MCF 10A (cell line): ENCODE measurements at regions not wholly inside any gene's neighbourhood (a gene's known extent, or its start where the extent isn't known, plus 50 kb on each side); places are given as distances from the start of the nearest gene placed in this dataset.

ENCODE experiments used
- BruUV-seq: library from RNA; stranded (reverse); fragments of 400-500 nt; replicated peaks from 2 replicates; lab custom pipeline; 2021; lab: Mats Ljungman, UMichigan
- CTCF ChIA-PET: fragments of 300-600 bp; sonication (Branson Sonifier 250); formaldehyde crosslinking; extraction: SDS; loops from one replicate; lab custom pipeline; 2021; ENCODE audit warnings: antibody characterized with exemption, inconsistent platforms; lab: Yijun Ruan, JAX
- POLR2A ChIA-PET: fragments of 300-600, 350-650 bp; sonication (Branson Sonifier 250); formaldehyde crosslinking; extraction: SDS; loops from one replicate; lab custom pipeline; 2020; ENCODE audit warnings: antibody characterized with exemption, inconsistent platforms; lab: Yijun Ruan, JAX
- DNase-seq: peaks from one replicate; pipeline ENCODE4 v3.0.0-alpha.2; 2018; ENCODE audit not compliant: unreplicated experiment
- H3K27ac Mint-ChIP-seq: one replicate; pipeline ENCODE4 v1.8.0; 2022; ENCODE audit warnings: mild to moderate bottlenecking, low read depth, mixed read lengths; ENCODE audit not compliant: unreplicated experiment
- H3K27me3 Mint-ChIP-seq: one replicate; pipeline ENCODE4 v1.8.0; 2022; ENCODE audit warnings: mixed read lengths; ENCODE audit not compliant: insufficient read depth, unreplicated experiment
- H3K36me3 Mint-ChIP-seq: one replicate; pipeline ENCODE4 v1.8.0; 2022; ENCODE audit warnings: mild to moderate bottlenecking, moderate library complexity, mixed read lengths; ENCODE audit not compliant: insufficient read depth, unreplicated experiment
- H3K4me1 Mint-ChIP-seq: one replicate; pipeline ENCODE4 v1.8.0; 2022; ENCODE audit warnings: mixed read lengths; ENCODE audit not compliant: insufficient read depth, unreplicated experiment
- H3K4me3 Mint-ChIP-seq: one replicate; pipeline ENCODE4 v1.8.0; 2022; ENCODE audit warnings: mild to moderate bottlenecking, moderate library complexity, mixed read lengths; ENCODE audit not compliant: unreplicated experiment
- H3K9me3 Mint-ChIP-seq: one replicate; pipeline ENCODE4 v1.8.0; 2022; ENCODE audit warnings: mixed read lengths; ENCODE audit not compliant: unreplicated experiment
- CTCF ChIP-seq: fragments of 200-600 bp; IDR thresholded peaks from one replicate; pipeline ENCODE4 v1.8.0; 2022; ENCODE audit warnings: antibody characterized with exemption, mild to moderate bottlenecking; ENCODE audit not compliant: unreplicated experiment
- intact Hi-C: fragments of 100-400 bp; cut with micrococcal nuclease; formaldehyde crosslinking; loops from 2 replicates; pipeline ENCODE4 v1.14.1; 2022

GRCh38 chr3:132211896-132212295, 105.3 kb upstream of the ACP3 start:
- intact Hi-C loops: no loop called here
- H3K27ac Mint-ChIP-seq: peak overlapping the region; percentile 54

GRCh38 chr3:132218817-132219755, 98.1 kb upstream of the ACP3 start:
- Mint-ChIP-seq H3K4me1 (no peaks in the 10 kb centered on the region), H3K9me3 (no peaks in the 10 kb centered on the region), H3K4me3 (no peak overlapping the region), H3K27ac (no peak overlapping the region), H3K27me3 (no peaks in the 10 kb centered on the region), H3K36me3 (no peaks in the 10 kb centered on the region)
- no peak for TF ChIP-seq CTCF
- BruUV-seq: no TSS peak
- intact Hi-C loops: no loop called here
- ChIA-PET POLR2A (no interaction called here), CTCF (interaction anchor here (0.6 to 3.8 kb wide), 4 partner anchors 8 to 181 kb away, joined by 3 to 22 read pairs (median 4); no protein-coding TSS in a partner anchor)
- DNase-seq: no peak

More at GRCh38 chr3:132211896-132212295, 105.3 kb upstream of the ACP3 start:
- Mint-ChIP-seq H3K27me3 (peaks cover 13% of the 10 kb centered on the region), H3K4me3 (no peak overlapping the region), H3K4me1 (peaks cover 16% of the 10 kb centered on the region), H3K36me3 (peaks cover 11% of the 10 kb centered on the region), H3K9me3 (no peaks in the 10 kb centered on the region)
- CTCF ChIA-PET: interaction anchor here (0.6 to 7.6 kb wide), 11 partner anchors 10 to 239 kb away, joined by 3 to 81 read pairs (median 11); no protein-coding TSS in a partner anchor
- TF ChIP-seq CTCF: no peak
- no TSS peak for BruUV-seq
- DNase-seq: peak; percentile 42
- POLR2A ChIA-PET: interaction anchor here (0.6 to 3.1 kb wide), 11 partner anchors 10 to 962 kb away, joined by 3 to 24 read pairs (median 4); no protein-coding TSS in a partner anchor

- Mint-ChIP-seq H3K4me1 (no peaks in the 10 kb centered on the region), H3K36me3 (no peaks in the 10 kb centered on the region), H3K27me3 (no peaks in the 10 kb centered on the region), H3K4me3 (no peak overlapping the region), H3K9me3 (no peaks in the 10 kb centered on the region), H3K27ac (no peak overlapping the region)
- ChIA-PET POLR2A (interaction anchor here (4.0 kb wide), 1 partner anchor 9 kb away, joined by 24 read pairs; no protein-coding TSS in a partner anchor), CTCF (interaction anchor here (1.0 to 3.8 kb wide), 4 partner anchors 10 to 131 kb away, joined by 3 to 22 read pairs (median 4); no protein-coding TSS in a partner anchor)
- no TSS peak for BruUV-seq
- no peak for DNase-seq
- intact Hi-C loops: no loop called here
- TF ChIP-seq CTCF: no peak
Observed at GRCh38 chr3:132220986-132221385, 96.2 kb upstream of the ACP3 start.
